HG03095 (cell line): ENCODE measurements at regions not wholly inside any gene's neighbourhood (a gene's known extent, or its start where the extent isn't known, plus 50 kb on each side); places are given as distances from the start of the nearest gene placed in this dataset.
A peak's percentile ranks its signal among the peaks of the same experiment; 100 is the strongest.

Experiments used
- ATAC-seq: cut with Tn5 transposase; IDR thresholded peaks from one replicate; pipeline ENCODE4 v1.9.1; 2021; ENCODE audit warnings: moderate library complexity; ENCODE audit not compliant: unreplicated experiment

- ATAC-seq = peak; percentile 73
Measured at GRCh38 chr12:92034858-92035401, 110.7 kb downstream of the BTG1 start.

DNA sequence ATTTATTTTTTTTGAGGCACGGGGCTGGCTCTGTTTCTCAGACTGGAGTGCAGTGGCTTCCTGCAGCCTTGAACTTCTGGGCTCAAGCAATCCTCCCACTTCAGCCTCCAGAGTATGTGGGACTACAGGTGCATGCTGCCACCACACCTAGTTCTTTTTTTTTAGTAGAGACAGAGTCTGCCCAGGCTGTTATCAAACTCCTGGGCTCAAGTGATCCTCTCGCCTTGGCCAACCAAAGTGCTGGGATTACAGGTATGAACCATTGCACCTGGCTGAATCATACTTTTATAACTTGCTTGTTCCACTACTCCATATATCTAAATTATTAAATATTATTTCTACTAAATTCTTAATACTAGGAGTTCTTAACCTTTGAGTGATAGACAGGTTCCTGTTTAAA is 111.6 kb downstream of the BTG1 start:
- ATAC-seq = no peak

DNA sequence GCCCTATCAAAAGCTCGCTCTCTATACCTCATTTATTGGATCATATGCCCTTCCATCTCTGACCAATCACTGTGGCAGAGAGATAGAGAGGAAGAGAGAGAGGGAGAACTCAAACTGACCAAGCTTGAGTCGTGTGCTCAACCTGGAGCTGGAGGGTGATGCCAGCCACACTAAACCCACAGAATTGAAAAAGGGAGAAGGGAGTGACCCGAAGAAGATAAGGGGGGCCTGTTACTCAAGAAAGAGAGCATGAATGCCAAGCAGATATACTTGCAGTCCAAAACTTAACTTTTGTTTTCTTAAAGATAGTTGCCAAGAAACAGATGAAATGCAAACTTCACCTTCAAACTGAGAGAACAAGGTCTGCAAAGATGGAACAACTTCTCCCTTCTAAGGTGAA is 112.7 kb downstream of the BTG1 start:
- no peak for ATAC-seq

GRCh38 chr12:92032101-92032500 is 113.5 kb downstream of the BTG1 start:
- no peak for ATAC-seq

- ATAC-seq = peak; percentile 64
Measured at GRCh38 chr12:92030618-92031017, 115.0 kb downstream of the BTG1 start.

- no peak for ATAC-seq
Measured at GRCh38 chr12:92029902-92030586, 115.6 kb downstream of the BTG1 start.

- no peak for ATAC-seq
Measured at GRCh38 chr12:92029136-92029535, 116.5 kb downstream of the BTG1 start.

- no peak for ATAC-seq
Measured at GRCh38 chr12:92028441-92028709, 117.3 kb downstream of the BTG1 start.

GRCh38 chr12:92027701-92028440 is 117.8 kb downstream of the BTG1 start:
- no peak for ATAC-seq

- ATAC-seq = no peak
Measured at GRCh38 chr12:92027243-92027642, 118.4 kb downstream of the BTG1 start.

DNA sequence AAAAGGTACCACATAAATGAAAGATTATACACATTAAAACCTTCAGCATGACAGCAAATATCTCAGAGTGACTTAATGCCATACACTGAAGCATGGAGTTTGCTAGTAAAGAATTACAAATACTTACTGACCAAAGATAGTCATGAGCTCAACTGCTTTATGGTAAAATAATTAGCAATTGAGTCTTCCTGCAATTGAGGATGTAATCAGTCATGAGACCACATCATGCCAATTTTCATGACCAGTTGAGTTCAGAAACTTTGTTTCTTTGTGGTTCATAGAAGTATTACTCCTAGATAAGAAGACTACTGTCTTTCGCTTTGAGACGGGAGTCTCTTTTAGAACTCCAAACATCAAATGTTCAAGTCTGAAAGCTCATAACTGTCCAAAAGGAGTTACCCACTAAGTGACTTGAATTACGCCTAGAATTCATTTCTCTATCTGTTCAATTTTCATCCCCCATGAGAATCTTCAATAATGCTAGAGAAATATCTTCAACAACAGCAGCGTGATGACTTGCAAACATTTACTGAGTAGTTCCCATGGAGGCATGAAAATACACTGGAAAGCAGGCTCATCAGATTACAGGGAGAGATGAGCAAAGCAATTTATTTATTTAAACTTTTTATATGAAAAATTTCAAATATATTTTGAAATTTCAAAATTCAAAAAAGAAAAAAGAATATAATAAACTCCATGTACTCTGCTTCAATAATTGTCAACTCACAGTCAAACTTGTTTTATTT is 120.0 kb downstream of the BTG1 start:
- no peak for ATAC-seq

DNA sequence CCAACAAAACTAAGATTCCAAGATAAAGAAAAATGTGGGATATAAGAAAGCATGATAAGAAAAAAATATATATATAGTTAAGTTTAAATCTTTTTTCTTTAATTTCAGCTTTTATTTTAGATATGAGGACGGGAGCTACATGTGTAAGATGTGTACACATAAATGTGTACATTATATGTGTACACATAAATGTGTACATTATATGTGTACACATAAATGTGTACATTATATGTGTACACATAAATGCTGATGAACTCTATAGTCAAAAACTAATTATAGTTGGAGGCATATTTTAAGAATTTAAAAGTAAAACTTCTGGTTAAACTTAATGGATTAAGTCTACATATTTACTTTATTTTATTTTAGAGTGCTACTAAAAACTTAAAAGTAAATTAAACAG is 123.6 kb downstream of the BTG1 start:
- no peak for ATAC-seq

- ATAC-seq = no peak
Measured at GRCh38 chr12:92021666-92022035, 124.0 kb downstream of the BTG1 start.

DNA sequence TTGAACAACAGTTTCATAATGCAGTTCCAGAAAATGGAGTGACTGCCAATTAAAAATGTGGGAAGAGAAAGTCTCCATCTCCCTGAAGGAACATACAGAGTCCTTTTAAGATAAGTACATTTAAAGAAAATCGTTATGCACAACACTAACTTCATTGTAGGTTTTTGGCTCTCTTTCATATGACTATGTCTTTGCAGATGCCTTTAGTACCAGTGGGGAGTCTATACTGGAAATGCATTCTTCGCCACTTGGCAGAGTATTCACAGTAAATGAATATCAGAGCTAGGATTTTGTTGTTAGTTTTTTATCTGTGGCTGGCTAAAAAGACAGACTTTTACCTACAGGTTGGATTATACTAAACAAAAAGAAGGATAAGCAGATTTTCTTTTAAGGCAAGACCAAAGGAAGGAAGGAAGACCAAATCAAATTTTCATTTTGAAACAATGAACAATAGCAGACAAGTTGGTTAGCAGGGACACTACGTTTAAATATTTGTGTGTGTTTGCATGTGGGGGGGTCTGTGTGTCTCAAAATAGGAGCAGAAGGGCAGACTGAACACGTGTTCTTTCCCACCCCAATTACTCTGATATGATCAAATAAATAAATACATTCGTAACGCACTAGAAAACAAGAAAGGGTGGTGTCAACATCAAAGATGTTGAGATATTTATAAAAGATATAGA is 124.5 kb downstream of the BTG1 start:
- no peak for ATAC-seq

- no peak for ATAC-seq
Measured at GRCh38 chr12:92019491-92020277, 126.0 kb downstream of the BTG1 start.

DNA sequence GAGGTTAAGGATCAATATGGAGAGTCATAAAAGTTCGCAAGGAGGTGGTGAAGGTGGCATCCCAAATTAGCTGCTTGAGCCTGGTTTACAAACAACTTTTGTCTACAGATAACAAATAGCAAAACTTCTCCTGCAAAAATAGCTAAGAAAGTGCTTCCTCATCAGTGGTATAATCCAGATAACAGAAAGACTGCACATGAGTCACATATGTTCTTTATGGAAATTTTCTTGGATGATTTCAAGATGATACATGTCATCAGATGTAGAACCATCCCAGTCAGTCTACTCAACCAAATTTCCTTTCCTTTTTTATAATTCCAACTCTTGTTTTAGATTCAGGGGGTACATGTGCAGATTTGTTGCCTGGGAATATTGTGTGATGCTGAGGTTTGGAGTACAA is 133.0 kb downstream of the BTG1 start:
- ATAC-seq = no peak

- no peak for ATAC-seq
Measured at GRCh38 chr12:92010853-92011701, 134.6 kb downstream of the BTG1 start.

DNA sequence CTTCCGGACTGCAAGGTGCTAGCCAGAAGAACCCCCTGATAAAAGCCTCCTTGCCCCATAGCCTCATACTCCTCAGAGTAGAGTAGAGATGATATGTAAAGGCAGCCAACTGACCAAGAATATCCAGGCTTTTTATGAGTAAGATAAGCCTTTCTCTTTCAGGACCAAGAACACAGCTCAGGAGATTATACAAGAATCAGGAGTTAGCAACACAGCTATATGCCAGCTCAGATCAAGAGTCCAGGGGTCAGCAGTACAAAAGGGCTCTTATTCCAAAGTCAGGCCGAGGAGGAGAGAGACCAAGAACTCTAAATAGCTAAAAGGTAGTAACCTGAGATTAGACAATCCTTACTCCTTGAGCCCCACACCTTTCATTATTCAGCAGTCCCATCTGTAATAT is 135.3 kb downstream of the BTG1 start:
- ATAC-seq = no peak

- ATAC-seq = no peak
Measured at GRCh38 chr12:92008345-92008744, 137.3 kb downstream of the BTG1 start.

GRCh38 chr12:92007787-92008186 is 137.9 kb downstream of the BTG1 start:
- ATAC-seq = no peak
